ENCODE measurements at regions not wholly inside any gene's neighbourhood (a gene's known extent, or its start where the extent isn't known, plus 50 kb on each side); places are given as distances from the start of the nearest gene placed in this dataset.

DNA sequence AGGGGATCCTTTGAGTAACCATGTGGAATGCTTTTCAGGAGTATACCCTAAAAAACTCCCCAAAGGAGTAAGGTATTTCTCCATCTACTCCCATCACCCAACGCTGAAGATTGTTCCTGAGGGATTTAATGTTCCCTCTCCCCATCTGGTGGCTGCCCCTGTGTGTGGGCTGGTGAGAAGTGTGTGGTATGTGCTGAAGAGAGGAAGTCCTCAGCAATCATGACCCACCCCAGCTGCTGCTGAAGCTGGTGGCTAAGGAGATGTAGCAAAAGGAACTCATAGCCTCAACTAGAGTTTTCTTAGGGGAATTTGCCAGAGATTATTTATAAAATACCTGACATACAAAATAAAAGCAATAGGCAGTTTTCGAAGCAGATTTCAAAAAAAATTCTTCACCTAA lies 114.3 kb upstream of the JAG1 start:
- POLR2A ChIA-PET (ENCODE audit: partially characterized antibody): no interaction called here
- Histone ChIP-seq H2BK15ac (ENCODE audit: low read length) (no peak overlapping the region), H2AK5ac (ENCODE audit: low read depth, low read length) (no peak overlapping the region), H4K91ac (replicated peaks; ENCODE audit: insufficient read length, low read length) (no peak overlapping the region), H2BK20ac (ENCODE audit: low read length) (no peak overlapping the region), H3K14ac (ENCODE audit: insufficient read length) (no peak overlapping the region), H2BK120ac (replicated peaks; ENCODE audit: low read depth, low read length) (no peak overlapping the region), H3K23me2 (ENCODE audit: low read depth, low read length) (no peaks in the 10 kb centered on the region; the same call in 1 of the 2 replicates), H3K27me3 (replicated peaks in 1 of 4; ENCODE audit: control insufficient read depth in 3 of 4, extremely low read depth in 1 of 4, insufficient read depth in 3 of 4, low read length in 3 of 4) (no peaks in the 10 kb centered on the region), H2AFZ (ENCODE audit: low read length) (no peak overlapping the region), H3K23ac (ENCODE audit: insufficient read length) (no peak overlapping the region), H3K9ac (replicated peaks in 1 of 4; ENCODE audit: extremely low read depth in 1 of 4, low read depth in 3 of 4, low read length in 3 of 4) (no peak overlapping the region), H3K9me3 (ENCODE audit: insufficient read depth in 2 of 2, low read depth in 1 of 2, low read length in 1 of 2) (no peaks in the 10 kb centered on the region), H4K20me1 (replicated peaks in 1 of 2; ENCODE audit: control insufficient read depth in 1 of 2, insufficient read depth in 2 of 2, low read length in 2 of 2) (no peaks in the 10 kb centered on the region), H3K79me1 (ENCODE audit: low read depth, low read length) (no peaks in the 10 kb centered on the region), H3K18ac (ENCODE audit: extremely low read depth, low read length) (no peak overlapping the region), H3K4me3 (ENCODE audit: extremely low read depth in 1 of 4, insufficient read depth in 2 of 4, low read depth in 3 of 4, low read length in 4 of 4) (no peak overlapping the region), H2BK5ac (ENCODE audit: low read depth, low read length) (no peak overlapping the region), H3K4ac (replicated peaks; ENCODE audit: insufficient read length, low read depth, low read length) (no peak overlapping the region), H3K56ac (replicated peaks; ENCODE audit: insufficient read length, low read depth, low read length) (no peak overlapping the region), H3K27ac (ENCODE audit: low read depth, low read length) (no peak overlapping the region), H4K5ac (ENCODE audit: insufficient read length, low read depth, low read length) (no peak overlapping the region), H2BK12ac (ENCODE audit: low read depth, low read length) (no peak overlapping the region), H3K4me1 (replicated peaks in 1 of 4; ENCODE audit: control insufficient read depth in 3 of 4, insufficient read depth in 4 of 4, low read length in 3 of 4) (peaks cover 5 to 13% (median 11%) of the 10 kb centered on the region in 4 experiments; a peak in 5 of 7 replicates), H3K79me2 (ENCODE audit: control insufficient read depth in 1 of 2, insufficient read depth in 2 of 2, low read length in 2 of 2) (no peaks in the 10 kb centered on the region), H3K36me3 (ENCODE audit: control insufficient read depth in 2 of 4, insufficient read depth in 4 of 4, low read length in 3 of 4) (no peaks in the 10 kb centered on the region), H4K8ac (ENCODE audit: extremely low read depth, insufficient read depth, low read length) (no peak overlapping the region), H3K4me2 (ENCODE audit: insufficient read depth in 1 of 2, low read depth in 2 of 2, low read length in 2 of 2) (no peak overlapping the region)
- no peak for FAIRE-seq
- 95% methylated on average over 2 of the region's 2 CpGs; no CpG with 5 or more reads in 1 of the 2 experiments for WGBS, 2 experiments (ENCODE audit: extremely low coverage in 1 of 2, insufficient coverage in 1 of 2, insufficient read length in 1 of 2, insufficient replicate concordance in 2 of 2, low coverage in 1 of 2, low lambda C conversion rate in 2 of 2, missing lambda C conversion rate in 1 of 2)
- CTCF ChIA-PET (ENCODE audit: partially characterized antibody): no interaction called here
- TF ChIP-seq POLR2A (IDR thresholded peaks at IDR 0.05; ENCODE audit: control extremely low read depth in 1 of 2, low read depth in 2 of 2, low read length in 2 of 2): no peak
- no peak for TF ChIP-seq SUZ12 (IDR thresholded peaks at IDR 0.05; ENCODE audit: low read length)
- no peak for TF ChIP-seq FOSL1 (IDR thresholded peaks at IDR 0.05; ENCODE audit: insufficient read depth, low read depth, low read length)
- TF ChIP-seq CBX5 (IDR thresholded peaks at IDR 0.05; ENCODE audit: low read depth, low read length): no peak
- TF ChIP-seq, protein P1, sequence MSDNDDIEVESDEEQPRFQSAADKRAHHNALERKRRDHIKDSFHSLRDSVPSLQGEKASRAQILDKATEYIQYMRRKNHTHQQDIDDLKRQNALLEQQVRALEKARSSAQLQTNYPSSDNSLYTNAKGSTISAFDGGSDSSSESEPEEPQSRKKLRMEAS (IDR thresholded peaks at IDR 0.05): no peak
- TF ChIP-seq BCL11A (IDR thresholded peaks at IDR 0.05; ENCODE audit: low read depth in 2 of 2, low read length in 2 of 2): no peak
- TF ChIP-seq, protein P2, sequence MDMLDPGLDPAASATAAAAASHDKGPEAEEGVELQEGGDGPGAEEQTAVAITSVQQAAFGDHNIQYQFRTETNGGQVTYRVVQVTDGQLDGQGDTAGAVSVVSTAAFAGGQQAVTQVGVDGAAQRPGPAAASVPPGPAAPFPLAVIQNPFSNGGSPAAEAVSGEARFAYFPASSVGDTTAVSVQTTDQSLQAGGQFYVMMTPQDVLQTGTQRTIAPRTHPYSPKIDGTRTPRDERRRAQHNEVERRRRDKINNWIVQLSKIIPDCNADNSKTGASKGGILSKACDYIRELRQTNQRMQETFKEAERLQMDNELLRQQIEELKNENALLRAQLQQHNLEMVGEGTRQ (IDR thresholded peaks at IDR 0.05; ENCODE audit: low read length): no peak
- DNase-seq (ENCODE audit: low read depth in 1 of 2, low spot score in 2 of 2): no peak

Data from H1 (cell line).